Hepatocyte (in vitro differentiated cells): ENCODE measurements at regions not wholly inside any gene's neighbourhood (a gene's known extent, or its start where the extent isn't known, plus 50 kb on each side); places are given as distances from the start of the nearest gene placed in this dataset.

Experiments
- DNase-seq: peaks from one replicate; pipeline ENCODE4 v3.0.0-alpha.2; 2016; ENCODE audit warnings: low spot score
- H2AFZ ChIP-seq: fragments of 200-600 bp; sonication (generic); 2 replicates; pipeline ENCODE4 v1.6.0; 2016; ENCODE audit warnings: antibody characterized with exemption, mild to moderate bottlenecking
- H3K27ac ChIP-seq: fragments of 200-600 bp; sonication (generic); 2 replicates; pipeline ENCODE4 v1.5.1; 2016; ENCODE audit warnings: mild to moderate bottlenecking
- H3K27me3 ChIP-seq: fragments of 200-600 bp; sonication (generic); 2 replicates; pipeline ENCODE4 v1.6.1; 2016
- H3K36me3 ChIP-seq: fragments of 200-600 bp; sonication (generic); replicated peaks from 2 replicates; pipeline ENCODE4 v1.5.1; 2016; ENCODE audit warnings: low read depth; ENCODE audit not compliant: insufficient read depth
- H3K4me1 ChIP-seq: fragments of 200-600 bp; sonication (generic); 2 replicates; pipeline ENCODE4 v1.5.1; 2016; ENCODE audit warnings: mild to moderate bottlenecking, moderate library complexity; ENCODE audit not compliant: insufficient read depth
- H3K4me2 ChIP-seq: fragments of 200-600 bp; sonication (generic); 2 replicates; pipeline ENCODE4 v1.6.0; 2016
- H3K4me3 ChIP-seq: fragments of 200-600 bp; sonication (generic); 2 replicates; pipeline ENCODE4 v1.5.1; 2016; ENCODE audit warnings: mild to moderate bottlenecking
- H3K79me2 ChIP-seq: fragments of 200-600 bp; sonication (generic); 2 replicates; pipeline ENCODE4 v1.6.0; 2017; ENCODE audit warnings: mild to moderate bottlenecking
- H3K9me2 ChIP-seq: fragments of 200-600 bp; sonication (generic); replicated peaks from 2 replicates; pipeline ENCODE4 v1.6.0; 2017; ENCODE audit warnings: mild to moderate bottlenecking; ENCODE audit not compliant: insufficient read depth
- H3K9me3 ChIP-seq: fragments of 200-600 bp; sonication (generic); 2 replicates; pipeline ENCODE4 v1.5.1; 2016; ENCODE audit warnings: low read depth, mild to moderate bottlenecking
- H4K20me1 ChIP-seq: fragments of 200-600 bp; sonication (generic); 2 replicates; pipeline ENCODE4 v1.6.0; 2016; ENCODE audit warnings: mild to moderate bottlenecking; ENCODE audit not compliant: insufficient read depth, poor library complexity, severe bottlenecking
- EZH2 ChIP-seq: fragments of 200-600 bp; sonication (generic); IDR thresholded peaks from 2 replicates; pipeline ENCODE4 v1.6.1; 2016; ENCODE audit warnings: antibody characterized with exemption, mild to moderate bottlenecking, borderline replicate concordance
- EZH2phosphoT487 ChIP-seq: fragments of 200-600 bp; sonication (generic); IDR thresholded peaks from one replicate; pipeline ENCODE4 v1.6.1; 2018; ENCODE audit warnings: antibody characterized with exemption, mild to moderate bottlenecking, low read depth, moderate library complexity; ENCODE audit not compliant: unreplicated experiment, severe bottlenecking
- WGBS: methylation state at CpG from one replicate; pipeline ENCODE4 v1.1.6; 2016; ENCODE audit warnings: low lambda C conversion rate; ENCODE audit errors: missing lambda C conversion rate; 5-methylcytosine and 5-hydroxymethylcytosine counted together
- TF ChIP-seq, protein P1 (sequence below): fragments of 200-600 bp; sonication (generic); IDR thresholded peaks from 2 replicates; pipeline ENCODE4 v1.5.1; 2016; ENCODE audit warnings: antibody characterized with exemption, mild to moderate bottlenecking; ENCODE audit not compliant: poor library complexity

DNA sequence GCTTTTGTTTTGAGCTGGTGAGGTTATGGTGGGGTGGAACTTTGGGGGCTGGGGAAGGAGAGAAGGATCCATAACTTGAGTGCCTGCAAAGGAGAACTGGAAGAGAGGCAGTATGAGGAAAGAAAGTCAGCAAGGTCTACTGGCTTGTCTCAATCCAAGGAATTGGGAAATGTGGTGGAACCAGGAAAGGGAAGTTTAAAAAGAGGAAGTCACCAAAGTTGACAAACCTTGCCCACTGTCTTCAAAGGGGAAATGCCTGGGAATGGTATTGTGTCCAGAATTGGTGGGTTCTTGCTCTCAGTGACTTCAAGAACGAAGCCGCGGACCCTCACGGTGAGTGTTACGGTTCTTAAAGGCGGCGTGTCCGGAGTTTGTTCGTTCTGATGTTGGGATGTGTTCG is 304.1 kb upstream of the FAM98A start:
- Histone ChIP-seq H3K79me2 (no peaks in the 10 kb centered on the region), H3K27ac (no peak overlapping the region), H3K9me3 (no peaks in the 10 kb centered on the region), H3K36me3 (no peaks in the 10 kb centered on the region), H3K27me3 (no peaks in the 10 kb centered on the region), H3K4me3 (no peak overlapping the region), H4K20me1 (no peaks in the 10 kb centered on the region), H3K4me1 (no peaks in the 10 kb centered on the region), H3K9me2 (no peaks in the 10 kb centered on the region), H2AFZ (no peak overlapping the region), H3K4me2 (no peak overlapping the region)
- 98% methylated on average over 10 of the region's 10 CpGs for WGBS
- no peak for TF ChIP-seq EZH2
- DNase-seq: no peak

DNA sequence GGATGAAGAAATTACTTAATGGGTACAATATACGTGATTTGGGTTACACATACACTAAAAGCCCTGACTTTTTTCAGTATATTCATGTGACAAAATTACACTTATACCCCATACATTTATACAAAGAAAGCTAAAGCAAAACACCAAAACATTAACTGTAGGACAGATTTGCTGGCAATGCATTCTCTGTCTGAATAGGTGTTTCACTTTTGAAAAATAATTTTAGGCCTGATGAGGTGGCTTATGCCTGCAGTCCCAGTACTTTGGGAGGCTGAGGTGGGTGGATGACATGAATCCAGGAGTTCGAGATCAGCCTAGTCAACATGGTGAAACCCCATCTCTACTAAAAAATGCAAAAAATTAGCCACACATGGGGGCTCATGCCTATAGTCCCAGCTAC is 301.5 kb upstream of the FAM98A start:
- Histone ChIP-seq H3K27me3 (no peaks in the 10 kb centered on the region), H3K36me3 (no peaks in the 10 kb centered on the region), H3K79me2 (no peaks in the 10 kb centered on the region), H3K9me3 (no peaks in the 10 kb centered on the region), H2AFZ (no peak overlapping the region), H3K4me1 (no peaks in the 10 kb centered on the region), H3K27ac (no peak overlapping the region), H3K4me3 (no peak overlapping the region), H4K20me1 (no peaks in the 10 kb centered on the region), H3K9me2 (no peaks in the 10 kb centered on the region), H3K4me2 (no peak overlapping the region)
- 83% methylated on average over 2 of the region's 2 CpGs for WGBS
- DNase-seq: no peak
- TF ChIP-seq, protein P1, sequence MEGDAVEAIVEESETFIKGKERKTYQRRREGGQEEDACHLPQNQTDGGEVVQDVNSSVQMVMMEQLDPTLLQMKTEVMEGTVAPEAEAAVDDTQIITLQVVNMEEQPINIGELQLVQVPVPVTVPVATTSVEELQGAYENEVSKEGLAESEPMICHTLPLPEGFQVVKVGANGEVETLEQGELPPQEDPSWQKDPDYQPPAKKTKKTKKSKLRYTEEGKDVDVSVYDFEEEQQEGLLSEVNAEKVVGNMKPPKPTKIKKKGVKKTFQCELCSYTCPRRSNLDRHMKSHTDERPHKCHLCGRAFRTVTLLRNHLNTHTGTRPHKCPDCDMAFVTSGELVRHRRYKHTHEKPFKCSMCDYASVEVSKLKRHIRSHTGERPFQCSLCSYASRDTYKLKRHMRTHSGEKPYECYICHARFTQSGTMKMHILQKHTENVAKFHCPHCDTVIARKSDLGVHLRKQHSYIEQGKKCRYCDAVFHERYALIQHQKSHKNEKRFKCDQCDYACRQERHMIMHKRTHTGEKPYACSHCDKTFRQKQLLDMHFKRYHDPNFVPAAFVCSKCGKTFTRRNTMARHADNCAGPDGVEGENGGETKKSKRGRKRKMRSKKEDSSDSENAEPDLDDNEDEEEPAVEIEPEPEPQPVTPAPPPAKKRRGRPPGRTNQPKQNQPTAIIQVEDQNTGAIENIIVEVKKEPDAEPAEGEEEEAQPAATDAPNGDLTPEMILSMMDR: no peak
- TF ChIP-seq EZH2phosphoT487 (no peak), EZH2 (no peak)

DNA sequence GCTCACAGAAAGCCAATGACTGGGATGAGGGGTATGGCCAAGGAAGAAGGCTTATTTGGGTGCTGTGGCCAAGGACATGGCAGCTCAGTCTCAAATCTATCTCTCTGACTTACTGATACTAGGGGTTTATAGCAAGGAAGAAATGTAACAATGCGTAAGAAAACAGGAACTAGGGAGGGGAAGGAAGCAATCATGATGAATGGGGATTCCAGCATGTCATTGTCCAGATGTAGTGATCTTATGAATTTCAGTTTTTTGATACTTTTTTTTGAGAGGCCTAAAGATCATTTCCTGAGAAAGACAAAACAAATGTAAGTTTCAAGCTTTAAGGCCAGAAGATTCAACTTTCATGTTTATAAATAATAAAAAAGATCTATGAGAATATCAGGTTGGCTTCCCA is 298.6 kb upstream of the FAM98A start:
- no peaks in the 10 kb centered on the region for H3K9me3 ChIP-seq
- no peak for DNase-seq
- H3K9me2 ChIP-seq: no peaks in the 10 kb centered on the region
- no peak overlapping the region for H3K4me3 ChIP-seq
- no peak overlapping the region for H3K27ac ChIP-seq
- no peak overlapping the region for H3K4me2 ChIP-seq
- no peaks in the 10 kb centered on the region for H3K27me3 ChIP-seq
- no peak overlapping the region for H2AFZ ChIP-seq
- no peaks in the 10 kb centered on the region for H4K20me1 ChIP-seq
- no peaks in the 10 kb centered on the region for H3K79me2 ChIP-seq
- H3K4me1 ChIP-seq: no peaks in the 10 kb centered on the region
- no peaks in the 10 kb centered on the region for H3K36me3 ChIP-seq
- WGBS: 100% methylated on average over 1 of the region's 1 CpG
- no peak for TF ChIP-seq EZH2
- TF ChIP-seq, protein P1: no peak
- TF ChIP-seq EZH2phosphoT487: no peak

GRCh38 chr2:33893824-33894223 is 294.7 kb upstream of the FAM98A start:
- H3K36me3 ChIP-seq: no peaks in the 10 kb centered on the region
- no peak overlapping the region for H3K27ac ChIP-seq
- no peaks in the 10 kb centered on the region for H3K9me2 ChIP-seq
- no peaks in the 10 kb centered on the region for H3K9me3 ChIP-seq
- DNase-seq: no peak
- WGBS: 90% methylated on average over 1 of the region's 1 CpG
- H3K4me2 ChIP-seq: no peak overlapping the region
- H2AFZ ChIP-seq: no peak overlapping the region
- H3K27me3 ChIP-seq: no peaks in the 10 kb centered on the region
- no peaks in the 10 kb centered on the region for H3K79me2 ChIP-seq
- TF ChIP-seq, protein P1: no peak
- TF ChIP-seq EZH2phosphoT487 (no peak), EZH2 (no peak)
- H3K4me3 ChIP-seq: no peak overlapping the region
- no peaks in the 10 kb centered on the region for H4K20me1 ChIP-seq
- no peaks in the 10 kb centered on the region for H3K4me1 ChIP-seq
